ENCODE measurements at regions not wholly inside any gene's neighbourhood (a gene's known extent, or its start where the extent isn't known, plus 50 kb on each side); places are given as distances from the start of the nearest gene placed in this dataset.
A peak's percentile ranks its signal among the peaks of the same experiment; 100 is the strongest.
"Not testable (repeated sequence)": the region's sequence is repeated elsewhere in the genome, so short reads cannot be mapped to it uniquely, and the experiment has no call there.

GRCh38 chr15:88997531-88997930 lies 84.4 kb upstream of the MFGE8 start:
- no peak for DNase-seq

GRCh38 chr15:88998980-88999713 lies 86.0 kb upstream of the MFGE8 start:
- no peak for DNase-seq

- DNase-seq, result not testable (repeated sequence)
Observed at GRCh38 chr15:89001708-89002275, 86.5 kb upstream of the ABHD2 start.

GRCh38 chr15:89002281-89002761 lies 85.9 kb upstream of the ABHD2 start:
- DNase-seq, result peak; percentile 23

GRCh38 chr15:89002830-89003229 lies 85.4 kb upstream of the ABHD2 start:
- no peak for DNase-seq

- DNase-seq, result peak; percentile 53
Observed at GRCh38 chr15:89003865-89004725, 84.2 kb upstream of the ABHD2 start.

- peak; percentile 40 for DNase-seq
Observed at GRCh38 chr15:89004726-89005030, 83.6 kb upstream of the ABHD2 start.

GRCh38 chr15:89007527-89007926 lies 80.7 kb upstream of the ABHD2 start:
- DNase-seq, result not testable (repeated sequence)

- no peak for DNase-seq
Observed at GRCh38 chr15:89007989-89008388, 80.3 kb upstream of the ABHD2 start.

- no peak for DNase-seq
Observed at GRCh38 chr15:89009080-89009479, 79.2 kb upstream of the ABHD2 start.

- no peak for DNase-seq
Observed at GRCh38 chr15:89015412-89016097, 72.7 kb upstream of the ABHD2 start.

- peak; percentile 59 for DNase-seq
Observed at GRCh38 chr15:89016549-89017041, 71.7 kb upstream of the ABHD2 start.

GRCh38 chr15:89017370-89018066 lies 70.7 kb upstream of the ABHD2 start:
- DNase-seq, result peak; percentile 84

GRCh38 chr15:89018207-89018606 lies 70.0 kb upstream of the ABHD2 start:
- peak; percentile 41 for DNase-seq

- DNase-seq, result no peak
Observed at GRCh38 chr15:89019436-89019835, 68.8 kb upstream of the ABHD2 start.

- no peak for DNase-seq
Observed at GRCh38 chr15:89021224-89021623, 67.0 kb upstream of the ABHD2 start.

- not testable (repeated sequence) for DNase-seq
Observed at GRCh38 chr15:89021886-89022285, 66.4 kb upstream of the ABHD2 start.

- no peak for DNase-seq
Observed at GRCh38 chr15:89023311-89023961, 64.8 kb upstream of the ABHD2 start.

- DNase-seq, result no peak
Observed at GRCh38 chr15:89024418-89024817, 63.8 kb upstream of the ABHD2 start.

GRCh38 chr15:89026167-89026566 lies 62.1 kb upstream of the ABHD2 start:
- no peak for DNase-seq

GRCh38 chr15:89028036-89028435 lies 60.2 kb upstream of the ABHD2 start:
- DNase-seq, result no peak

- no peak for DNase-seq
Observed at GRCh38 chr15:89030311-89030710, 57.9 kb upstream of the ABHD2 start.
